Epidermal melanocyte (primary cell): ENCODE measurements at regions not wholly inside any gene's neighbourhood (a gene's known extent, or its start where the extent isn't known, plus 50 kb on each side); places are given as distances from the start of the nearest gene placed in this dataset.
A peak's percentile ranks its signal among the peaks of the same experiment; 100 is the strongest.

Experiments
- DNase-seq: peaks from one replicate; pipeline ENCODE4 v3.0.0; 2011; ENCODE audit warnings: low spot score; ENCODE audit not compliant: insufficient read length

DNA sequence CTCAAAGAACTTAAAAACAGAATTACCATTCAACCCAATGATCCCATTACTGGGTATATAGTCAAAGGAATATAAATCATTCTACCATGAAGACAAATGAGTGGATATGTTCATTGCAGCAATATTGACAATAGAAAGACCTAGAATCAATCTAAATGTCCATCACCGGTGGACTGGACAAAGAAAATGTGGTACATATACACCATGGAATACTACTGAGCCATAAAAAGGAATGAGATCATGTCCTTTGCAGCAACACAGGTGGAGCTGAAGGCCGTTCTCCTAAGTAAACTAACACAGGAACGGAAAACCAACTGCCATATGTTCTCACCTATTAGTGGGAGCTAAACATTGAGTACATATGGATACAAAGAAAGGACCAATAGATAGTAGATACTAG lies 576.7 kb upstream of the CITED2 start:
- DNase-seq: no peak

DNA sequence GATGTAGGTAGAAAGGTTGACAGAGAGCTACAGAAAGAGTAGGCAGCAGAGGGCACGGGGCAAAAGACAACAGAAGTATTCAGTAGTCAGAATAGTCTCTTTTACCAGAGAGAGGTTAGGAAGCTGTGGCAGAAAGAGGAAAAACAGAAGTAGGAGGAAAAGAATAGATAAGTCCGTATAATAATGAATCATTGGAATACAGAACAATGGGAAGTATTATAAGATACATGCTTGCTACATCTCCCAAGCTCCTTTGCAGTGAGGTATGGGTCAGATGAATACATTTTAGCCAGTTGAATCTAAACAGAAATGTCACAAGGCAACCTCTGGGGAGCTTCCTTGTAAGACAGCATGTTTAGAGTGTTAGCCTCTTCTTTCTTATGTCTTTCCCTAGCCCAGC lies 570.5 kb upstream of the CITED2 start:
- no peak for DNase-seq

DNA sequence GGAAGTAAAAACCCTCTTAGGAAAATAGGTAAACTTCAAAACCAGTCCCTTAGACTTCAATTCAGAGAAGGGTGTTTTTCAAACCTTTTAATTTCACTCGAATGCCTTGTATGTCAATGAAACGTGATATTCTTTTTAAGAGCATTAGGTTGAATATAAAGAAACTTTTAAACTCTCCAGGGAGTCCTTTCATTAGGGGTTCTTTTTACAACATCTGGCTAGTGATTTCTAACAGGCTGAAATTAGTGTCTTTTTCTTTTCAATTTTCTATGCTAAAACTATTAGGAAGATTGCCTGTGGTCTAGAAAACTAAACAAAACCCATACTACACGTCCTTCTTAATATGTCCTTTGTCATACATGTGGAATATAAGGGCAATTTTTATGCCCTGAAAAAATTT lies 569.7 kb upstream of the CITED2 start:
- DNase-seq: no peak

DNA sequence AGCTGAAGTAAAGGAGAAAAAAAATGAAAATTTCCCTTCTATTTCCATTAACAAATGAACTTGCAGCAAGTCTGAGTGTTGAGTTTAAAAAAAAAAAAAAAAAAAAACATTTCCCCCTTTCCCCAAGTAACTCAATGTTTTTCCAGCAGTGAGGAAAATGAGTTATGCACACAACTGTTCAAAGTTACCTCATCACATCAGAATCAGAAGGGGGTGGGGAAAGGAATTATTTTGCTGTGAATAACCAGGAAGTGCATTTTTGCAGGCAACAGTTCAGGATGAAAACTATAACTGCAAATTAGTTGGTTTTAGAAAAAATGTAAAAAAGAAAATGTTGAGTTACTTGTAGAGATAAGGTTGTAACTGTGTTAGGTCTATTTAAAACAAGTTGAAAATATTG lies 568.9 kb upstream of the CITED2 start:
- no peak for DNase-seq

DNA sequence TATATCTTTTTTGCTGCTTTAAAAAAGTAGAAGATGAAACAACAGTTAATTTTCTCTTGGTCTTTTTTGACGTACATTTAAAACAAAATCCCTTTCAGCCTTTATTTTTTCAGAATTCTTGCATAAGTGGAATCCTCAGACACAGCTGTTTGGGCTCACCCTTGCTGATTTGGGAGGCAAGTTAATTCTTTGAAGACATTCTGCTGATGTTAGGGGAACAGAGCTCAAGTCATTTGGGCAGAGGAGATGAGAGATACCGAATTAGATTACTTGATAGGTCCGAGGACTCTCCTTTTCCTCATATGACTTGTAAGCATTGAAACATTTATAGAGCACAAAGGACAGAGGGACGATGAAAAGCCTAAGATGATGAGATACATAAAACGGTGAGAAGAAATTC lies 567.9 kb upstream of the CITED2 start:
- DNase-seq: no peak

DNA sequence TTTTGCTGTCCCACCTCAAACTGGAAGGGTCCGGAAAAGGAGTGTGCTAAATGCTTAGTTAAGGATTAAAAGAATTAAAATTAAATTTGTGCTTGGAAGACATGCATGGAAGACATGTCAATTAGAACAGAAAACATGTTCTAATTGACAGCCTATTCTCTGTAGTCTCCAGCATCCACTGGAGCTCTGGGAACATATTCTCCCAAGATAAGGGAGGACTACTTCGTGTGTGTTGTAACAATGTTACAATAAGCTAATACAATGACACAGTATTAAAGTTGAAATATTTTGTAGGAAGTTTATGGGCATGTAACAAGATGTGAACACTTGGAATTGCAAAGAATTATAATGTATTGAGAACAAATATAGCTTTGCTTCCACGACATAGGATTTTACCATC lies 567.4 kb upstream of the CITED2 start:
- no peak for DNase-seq

DNA sequence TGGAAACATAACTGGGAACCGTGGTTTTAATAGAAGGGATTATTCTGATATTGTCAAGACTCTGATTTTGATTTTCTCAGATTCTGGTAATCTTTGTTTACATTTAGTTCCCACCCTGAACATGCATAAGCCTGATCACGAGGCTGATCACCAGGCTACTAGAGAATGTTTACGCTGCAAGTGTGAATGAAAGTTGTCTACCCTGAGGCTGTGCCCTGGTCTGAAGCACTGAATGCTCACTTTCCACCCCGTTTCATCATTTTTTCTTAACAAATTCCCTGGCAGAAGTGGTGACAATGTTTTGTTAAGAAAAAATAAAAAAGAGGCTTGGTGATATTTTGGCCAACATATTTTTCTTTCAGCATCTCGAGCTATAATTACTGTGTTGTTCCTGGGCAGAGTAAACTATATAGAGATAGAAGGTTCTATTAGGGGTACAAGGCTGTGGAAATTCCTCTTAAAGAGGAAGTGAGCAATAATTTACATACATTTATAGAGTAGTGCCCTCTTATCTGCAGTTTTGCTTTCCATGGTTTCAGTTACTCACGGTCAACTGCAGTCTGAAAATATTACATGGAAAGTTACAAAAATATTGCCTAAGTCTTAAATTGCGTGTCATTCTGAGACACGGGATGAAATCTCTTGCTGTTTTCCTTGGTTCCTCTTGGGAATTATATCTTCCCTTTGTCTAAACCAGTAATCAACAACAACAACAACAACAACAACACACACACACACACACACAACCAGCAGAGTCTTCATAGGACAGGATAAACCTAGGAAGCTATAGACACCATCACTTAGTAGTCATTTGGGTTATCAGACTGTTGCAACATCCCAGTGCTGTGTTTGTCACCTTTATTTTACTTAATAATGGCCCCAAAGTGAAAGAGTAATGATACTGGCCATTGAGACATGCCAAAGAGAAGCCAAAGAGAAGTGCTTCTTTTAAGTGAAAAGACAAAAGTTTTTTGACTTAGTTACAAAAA lies 566.6 kb upstream of the CITED2 start:
- no peak for DNase-seq

DNA sequence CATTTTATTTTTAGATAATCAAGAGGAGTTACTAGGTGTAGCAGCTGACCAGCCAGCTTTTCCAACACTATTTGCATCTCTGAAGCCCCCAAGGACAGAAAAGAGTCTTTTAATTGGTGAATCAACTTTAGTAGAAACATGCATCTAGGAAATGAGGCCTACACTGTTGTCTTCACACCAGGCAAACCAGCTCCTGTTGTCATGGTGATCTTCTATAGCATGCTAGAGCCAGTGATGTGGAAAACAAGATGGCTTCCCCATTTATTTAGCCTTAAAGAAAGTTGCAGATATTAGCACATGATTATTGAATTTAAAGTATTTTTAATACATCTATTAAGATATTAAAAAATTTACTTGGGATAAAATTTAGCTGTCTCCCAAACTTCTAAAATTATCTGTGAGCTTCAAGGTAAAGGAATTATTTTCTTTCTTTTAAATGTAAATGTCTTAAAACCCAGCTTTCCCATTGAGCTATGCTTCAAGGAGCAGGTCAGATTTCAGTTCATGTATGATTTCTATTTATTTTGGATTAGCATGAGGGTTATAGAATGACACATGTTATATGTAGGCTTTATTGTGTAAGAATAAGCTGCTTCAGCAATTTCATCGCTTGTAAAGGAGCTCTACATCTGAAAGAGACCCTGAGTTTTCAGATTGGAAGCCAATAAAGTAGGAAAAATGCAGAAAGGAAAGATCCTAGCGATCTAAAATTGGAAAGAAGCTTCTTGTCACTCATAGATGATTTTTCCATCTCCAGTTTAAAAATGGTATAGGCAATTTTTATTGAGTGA lies 564.9 kb upstream of the CITED2 start:
- no peak for DNase-seq

DNA sequence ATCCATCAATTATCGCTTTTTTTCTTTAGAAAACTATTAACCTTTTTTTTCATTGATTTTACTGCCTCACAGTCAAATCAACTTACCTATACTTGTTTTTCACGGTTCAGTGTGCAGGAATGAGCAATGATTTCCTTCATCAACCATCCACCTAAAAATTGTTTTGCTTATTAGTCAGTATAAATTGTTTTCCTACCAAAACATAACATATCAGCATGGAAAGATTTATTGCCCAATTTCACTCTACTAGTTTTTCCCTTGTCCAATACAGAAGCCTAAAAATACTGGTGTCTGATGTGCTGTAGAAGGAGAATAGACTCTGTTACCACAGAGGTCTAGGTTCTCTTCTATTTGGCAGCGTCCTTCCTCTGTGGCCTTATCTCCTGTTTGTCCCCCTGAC lies 558.2 kb upstream of the CITED2 start:
- no peak for DNase-seq

DNA sequence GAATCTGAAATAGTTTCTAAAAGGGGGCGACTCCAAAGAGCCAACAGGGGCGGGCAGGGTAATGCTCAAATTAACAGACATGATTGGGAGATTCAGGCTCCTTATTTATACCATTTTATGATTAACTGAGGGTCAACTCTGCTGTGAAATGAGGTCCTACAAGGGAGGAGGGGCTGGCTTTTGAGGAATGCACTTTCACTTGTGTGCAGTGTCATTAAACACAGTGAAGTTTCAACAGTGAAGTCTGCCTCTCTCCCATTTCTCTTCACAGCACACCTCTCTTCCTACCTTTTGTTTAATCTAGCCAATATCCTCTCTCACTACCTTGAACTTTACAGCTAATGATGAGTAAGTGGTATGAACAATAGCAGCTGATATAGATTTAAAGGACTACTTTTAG lies 557.3 kb upstream of the CITED2 start:
- no peak for DNase-seq

DNA sequence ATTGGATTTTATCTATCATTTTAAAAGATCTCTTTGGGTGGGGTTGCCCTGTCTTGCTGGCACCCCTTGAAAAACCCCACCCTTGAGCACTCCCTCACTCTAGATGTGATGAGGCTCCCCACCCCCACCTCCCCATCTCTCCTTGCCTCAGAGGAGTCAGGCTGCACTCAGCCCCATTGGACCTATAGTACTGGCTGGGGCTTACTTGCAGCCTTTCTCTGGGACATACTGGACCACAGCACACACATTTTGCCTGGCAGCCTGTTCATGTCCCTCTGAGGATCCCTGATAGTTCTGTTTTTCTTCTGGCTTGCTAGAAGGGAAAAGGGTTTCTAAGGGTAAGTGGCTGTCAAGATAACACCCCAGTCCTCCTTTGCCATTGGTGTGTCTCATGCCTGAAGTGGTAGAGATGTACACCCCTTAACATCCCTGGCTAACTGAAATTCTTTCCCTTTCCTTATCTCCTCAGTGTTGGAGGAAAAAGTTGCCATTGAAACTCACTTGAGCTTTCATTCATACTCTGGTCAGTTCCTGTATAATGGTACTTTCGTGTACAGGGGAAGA lies 553.4 kb upstream of the CITED2 start:
- no peak for DNase-seq

DNA sequence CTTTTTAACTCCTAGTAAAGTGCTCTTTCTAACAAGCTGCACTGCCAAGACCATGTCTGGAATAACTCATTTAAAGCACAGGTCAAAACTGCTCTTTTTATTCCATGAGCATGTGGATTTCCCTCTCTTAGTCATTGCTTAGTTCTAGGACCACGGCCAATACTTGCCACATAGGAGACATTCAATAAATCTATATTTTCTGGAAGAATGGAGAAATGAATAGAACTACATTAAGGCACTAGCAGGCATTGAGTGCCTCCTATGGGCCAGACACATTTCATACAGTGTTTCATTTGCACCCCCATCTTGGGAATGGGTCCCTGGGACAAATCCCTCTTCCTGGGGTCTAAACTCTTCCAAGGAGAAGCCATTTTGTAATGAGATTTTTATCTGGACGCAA lies 552.8 kb upstream of the CITED2 start:
- DNase-seq: no peak

DNA sequence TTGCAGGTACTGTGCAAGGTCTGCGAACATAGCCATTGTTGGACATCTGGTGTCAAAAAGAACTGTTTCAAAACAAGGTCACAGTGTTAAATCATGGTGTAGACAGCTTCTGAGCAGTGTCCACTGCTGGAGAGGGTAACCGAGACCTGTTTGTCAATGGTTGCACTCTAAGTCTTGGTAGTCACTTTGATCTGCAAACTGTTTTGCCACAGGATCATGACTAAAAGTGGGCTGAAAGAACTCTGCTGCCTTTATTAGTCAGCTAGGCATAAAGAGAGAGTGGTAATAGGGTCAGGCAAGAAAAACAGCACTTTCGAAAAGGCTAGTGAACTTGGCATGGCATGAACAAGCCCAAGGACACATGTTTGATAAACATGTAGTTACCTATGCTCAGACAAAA lies 552.3 kb upstream of the CITED2 start:
- DNase-seq: no peak

DNA sequence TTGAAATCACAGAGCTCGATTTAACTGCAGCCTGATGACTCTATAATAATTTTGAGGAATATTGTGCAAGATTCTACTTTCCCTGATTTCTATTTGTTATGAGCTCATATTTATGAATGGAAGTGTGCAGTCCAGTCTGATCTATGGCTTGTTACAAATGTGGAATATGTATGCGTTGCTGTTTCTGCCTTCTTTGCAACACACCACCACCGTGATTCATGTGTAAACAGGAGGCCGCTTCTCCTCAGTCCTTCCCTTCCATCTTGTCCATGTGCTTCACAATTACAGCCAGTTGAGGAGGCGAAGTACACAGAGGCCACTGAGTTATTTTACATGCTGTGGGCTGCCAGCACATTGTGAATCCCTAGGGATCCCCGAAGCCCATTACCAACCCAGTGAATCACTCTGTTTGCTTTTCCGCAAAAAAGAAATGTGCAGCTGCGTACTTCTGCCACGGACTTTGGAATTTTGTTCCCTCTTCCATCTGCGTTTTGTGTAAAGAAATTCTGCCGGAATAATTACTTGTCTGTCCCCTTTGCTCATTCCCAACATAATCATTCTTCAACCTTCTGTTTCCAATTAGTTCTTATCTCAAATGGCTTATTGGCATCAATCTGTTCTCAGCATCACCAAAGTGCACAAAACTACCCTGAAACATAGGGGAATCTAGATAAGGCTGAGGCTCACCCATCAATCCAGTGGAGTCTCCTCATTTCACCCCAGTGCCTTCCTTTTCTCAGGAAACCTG lies 551.6 kb upstream of the CITED2 start:
- DNase-seq: no peak

DNA sequence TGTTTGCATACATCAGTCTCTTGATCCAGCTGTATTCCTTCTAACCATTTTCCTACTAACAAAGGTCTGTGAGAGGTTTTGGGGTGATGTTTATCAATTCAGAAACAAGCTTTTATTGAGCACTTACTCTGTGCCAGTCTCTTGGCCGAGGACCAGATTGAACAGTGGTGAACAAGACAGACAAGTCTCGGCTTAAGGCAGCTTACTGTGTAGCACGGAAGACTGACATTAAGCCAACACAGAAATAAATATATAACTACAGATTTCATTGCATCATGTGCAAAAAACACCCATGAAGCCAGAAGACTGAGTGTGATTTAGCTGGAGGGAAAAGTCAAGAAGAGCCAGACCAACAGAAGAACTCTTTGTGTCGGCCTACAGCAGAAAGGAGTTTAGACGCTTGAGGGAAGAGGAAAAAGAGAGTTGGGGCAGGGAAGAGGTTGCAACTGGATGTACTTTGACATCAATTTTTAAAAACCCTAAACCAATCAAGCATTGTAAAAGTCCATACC lies 549.6 kb upstream of the CITED2 start:
- peak; percentile 44 for DNase-seq

DNA sequence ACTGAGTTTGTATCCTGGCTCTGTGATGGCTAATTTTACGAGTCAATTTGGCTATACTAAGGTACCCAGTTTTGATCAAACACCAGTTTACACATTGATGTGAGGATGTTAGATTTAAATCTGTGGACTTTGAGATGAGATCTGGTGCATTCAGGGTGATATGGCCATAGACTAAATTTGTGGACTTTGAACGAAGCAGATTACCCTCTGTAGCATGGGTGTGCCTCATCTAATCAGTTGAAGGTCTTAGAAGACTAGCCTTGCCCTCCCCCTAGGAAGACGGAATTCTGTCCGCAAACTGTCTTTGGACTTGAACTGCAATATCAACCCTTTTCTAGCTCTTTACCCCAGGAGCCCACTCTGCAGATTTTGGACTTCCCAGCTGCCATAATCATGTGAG lies 547.8 kb upstream of the CITED2 start:
- no peak for DNase-seq

DNA sequence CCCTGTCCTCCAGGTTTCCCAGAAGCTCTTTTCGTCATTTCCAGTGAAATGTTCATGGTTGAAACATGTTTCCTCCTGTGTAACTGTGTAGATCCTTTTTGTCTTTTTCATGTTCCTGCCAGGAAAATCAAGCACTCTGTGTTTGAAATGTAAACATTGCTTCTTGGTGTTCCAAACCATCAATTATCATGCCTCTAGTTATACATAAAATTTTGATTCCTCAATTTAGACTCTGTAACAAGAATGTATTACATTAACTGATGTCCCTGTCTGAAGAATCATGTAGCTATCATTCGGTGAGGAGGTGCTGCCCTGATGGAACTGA lies 546.3 kb upstream of the CITED2 start:
- no peak for DNase-seq

DNA sequence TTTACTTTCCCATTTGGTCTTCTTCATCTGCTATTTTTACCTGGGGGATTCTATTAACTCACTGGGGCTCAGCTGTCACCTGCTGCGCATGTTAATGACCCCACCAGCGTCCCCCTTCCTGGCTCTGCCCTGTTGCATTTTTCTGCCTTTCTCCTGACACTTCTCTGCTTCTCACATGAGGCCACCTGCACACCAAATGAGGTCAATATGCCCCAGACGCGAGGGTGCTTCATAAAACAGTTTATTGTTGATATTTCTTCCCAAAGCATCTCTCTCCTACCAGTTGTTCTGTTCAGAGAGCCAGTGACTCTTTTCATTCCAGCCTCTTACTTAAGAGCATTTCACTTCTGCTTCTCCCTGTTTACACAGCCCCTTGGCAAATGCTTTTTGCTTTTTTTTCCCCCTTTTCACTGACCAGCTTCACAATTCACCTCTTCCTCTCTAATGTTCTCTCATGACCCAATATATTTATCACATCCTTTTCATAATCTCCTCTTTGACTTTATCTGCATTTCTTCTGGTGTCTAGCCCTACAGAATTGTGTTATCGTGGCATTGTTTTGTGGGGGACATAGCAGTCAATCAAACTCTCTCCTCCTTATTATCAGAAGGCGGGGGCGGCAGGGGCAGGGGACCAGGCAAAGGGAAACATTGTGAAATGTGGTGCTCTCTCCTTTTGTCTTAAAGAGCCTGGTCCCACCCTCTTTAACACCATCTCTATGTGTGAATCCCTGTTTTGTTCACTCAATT lies 545.8 kb upstream of the CITED2 start:
- no peak for DNase-seq

DNA sequence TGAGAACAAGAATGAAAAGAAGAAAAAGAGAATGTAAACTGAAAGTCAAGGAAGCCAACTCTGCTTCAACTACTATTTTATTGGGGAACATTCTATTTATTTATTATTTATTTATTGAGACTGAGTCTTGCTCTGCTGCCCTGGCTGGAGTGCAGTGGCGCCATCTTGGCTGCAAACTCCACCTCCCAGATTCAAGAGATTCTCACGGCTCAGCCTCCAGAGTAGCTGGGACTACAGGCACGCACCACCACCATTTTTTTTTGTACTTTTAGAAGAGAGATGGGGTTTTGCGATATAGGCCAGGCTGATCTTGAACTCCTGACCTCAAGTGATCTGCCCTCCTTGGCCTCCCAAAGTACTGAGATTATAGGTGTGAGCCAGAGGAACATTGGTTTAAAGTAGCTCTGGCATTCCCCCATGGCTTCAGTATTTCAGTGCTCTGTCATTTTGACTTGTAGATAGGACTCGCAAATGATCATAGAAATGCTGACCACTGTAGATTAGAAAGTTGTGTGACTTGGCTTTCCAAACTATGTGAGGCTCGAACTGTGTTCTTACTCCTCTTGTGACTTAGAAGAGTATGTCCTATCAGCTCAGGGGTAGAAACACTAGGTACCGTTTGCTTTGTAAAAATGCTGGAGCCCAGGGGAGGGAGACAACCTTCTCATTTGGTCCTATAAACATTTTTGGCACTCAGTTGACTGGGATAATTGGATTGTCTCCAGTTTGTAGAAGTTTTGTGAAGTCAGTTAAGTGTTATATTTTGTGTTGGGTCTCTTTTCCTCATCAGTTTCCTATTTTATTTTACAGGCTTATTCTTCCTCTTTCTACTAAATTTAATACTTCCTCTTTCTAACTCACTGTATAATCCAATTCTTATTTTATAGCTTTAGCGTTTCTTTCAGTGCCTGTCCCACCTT lies 544.9 kb upstream of the CITED2 start:
- DNase-seq: no peak
